IMR-90 (cell line): ENCODE measurements at regions not wholly inside any gene's neighbourhood (a gene's known extent, or its start where the extent isn't known, plus 50 kb on each side); places are given as distances from the start of the nearest gene placed in this dataset.

Source experiments
- ATAC-seq: fragments of 200-7000 bp; cut with Tn5 transposase; 2 replicates; pipeline ENCODE4 v1.9.1; 2020; ENCODE audit warnings: low read depth, mild to moderate bottlenecking, moderate library complexity
- BruUV-seq: library from RNA; stranded (reverse); fragments of 400-500 nt; replicated peaks from 2 replicates; lab custom pipeline; 2021; lab: Mats Ljungman, UMichigan
- CTCF ChIA-PET: fragments of 300-600 bp; formaldehyde crosslinking; extraction: SDS; loops from one replicate; lab custom pipeline; 2021; ENCODE audit warnings: antibody characterized with exemption; lab: Yijun Ruan, JAX
- POLR2A ChIA-PET: fragments of 300-600 bp; sonication (Branson Sonifier 250); formaldehyde crosslinking; loops from one replicate; lab custom pipeline; 2022; ENCODE audit warnings: antibody characterized with exemption; ENCODE audit not compliant: unreplicated experiment; lab: Charles Lee
- DNase-seq: peaks from one replicate; pipeline ENCODE4 v3.0.0; 2013
- H2AFZ ChIP-seq: replicated peaks from 2 replicates; pipeline ENCODE3; 2013; ENCODE audit warnings: low read length, mild to moderate bottlenecking; ENCODE audit not compliant: poor library complexity
- H2AK5ac ChIP-seq: 2 replicates; pipeline ENCODE4 v1.6.1; 2013; ENCODE audit warnings: low read depth, low read length, inconsistent platforms
- H2AK9ac ChIP-seq: replicated peaks from 2 replicates; pipeline ENCODE3; 2013; ENCODE audit warnings: mild to moderate bottlenecking, low read depth, low read length, moderate library complexity; ENCODE audit not compliant: poor library complexity
- H2BK120ac ChIP-seq: 2 replicates; pipeline ENCODE4 v1.6.1; 2013; ENCODE audit warnings: low read depth, low read length, inconsistent platforms
- H2BK15ac ChIP-seq: 3 replicates; pipeline ENCODE4 v1.6.1; 2013; ENCODE audit warnings: low read depth, low read length, inconsistent platforms
- H2BK20ac ChIP-seq: 2 replicates; pipeline ENCODE4 v1.6.1; 2013; ENCODE audit warnings: low read depth, mild to moderate bottlenecking, inconsistent platforms, low read length, moderate library complexity
- H2BK5ac ChIP-seq: 2 replicates; pipeline ENCODE4 v1.6.1; 2013; ENCODE audit warnings: mild to moderate bottlenecking, low read depth, low read length, inconsistent platforms; ENCODE audit not compliant: poor library complexity, severe bottlenecking
- H3K14ac ChIP-seq: replicated peaks from 2 replicates; pipeline ENCODE4 v1.6.1; 2013; ENCODE audit warnings: low read depth, low read length, inconsistent platforms
- H3K18ac ChIP-seq: 2 replicates; pipeline ENCODE4 v1.6.1; 2013; ENCODE audit warnings: low read depth, low read length, control low read depth
- H3K23ac ChIP-seq: 2 replicates; pipeline ENCODE4 v1.6.1; 2013; ENCODE audit warnings: low read depth, low read length, inconsistent platforms
- H3K27ac ChIP-seq: 2 replicates; pipeline ENCODE4 v1.5.1; 2013; ENCODE audit warnings: mild to moderate bottlenecking, control low read depth, low read length; ENCODE audit not compliant: insufficient read depth
- H3K27me3 ChIP-seq: 2 replicates; pipeline ENCODE4 v1.6.1; 2013; ENCODE audit warnings: low read length; ENCODE audit not compliant: control insufficient read depth, insufficient read depth
- H3K36me3 ChIP-seq: 2 replicates; pipeline ENCODE4 v1.6.1; 2013; ENCODE audit warnings: low read length, mixed read lengths; ENCODE audit not compliant: control insufficient read depth, insufficient read depth
- H3K4ac ChIP-seq: 2 replicates; pipeline ENCODE4 v1.6.1; 2013; ENCODE audit warnings: low read depth, low read length, inconsistent platforms
- H3K4me1 ChIP-seq: 2 replicates; pipeline ENCODE4 v1.6.1; 2013; ENCODE audit warnings: low read length, mixed read lengths; ENCODE audit not compliant: control insufficient read depth, insufficient read depth
- H3K4me2 ChIP-seq: 2 replicates; pipeline ENCODE4 v1.6.1; 2013; ENCODE audit warnings: low read depth, mild to moderate bottlenecking, control low read depth, low read length, moderate library complexity
- H3K4me3 ChIP-seq: 2 replicates; pipeline ENCODE4 v1.5.1; 2013; ENCODE audit warnings: low read depth, mild to moderate bottlenecking, control low read depth, low read length, moderate library complexity; ENCODE audit not compliant: insufficient read depth
- H3K56ac ChIP-seq: 2 replicates; pipeline ENCODE4 v1.6.1; 2013; ENCODE audit warnings: low read length, inconsistent platforms; ENCODE audit not compliant: insufficient read depth; ENCODE audit errors: extremely low read depth
- H3K79me1 ChIP-seq, 2 experiments: 2 replicates each; pipeline ENCODE4 v1.6.1; 2013; ENCODE audit warnings: low read length in 2 of 2, inconsistent platforms in 1 of 2, low read depth in 1 of 2
- H3K9ac ChIP-seq: 2 replicates; pipeline ENCODE4 v1.6.1; 2013; ENCODE audit warnings: low read depth, low read length, control low read depth
- H3K9me1 ChIP-seq: 2 replicates; pipeline ENCODE4 v1.6.1; 2013; ENCODE audit warnings: low read length, inconsistent platforms; ENCODE audit not compliant: insufficient read depth
- H3K9me3 ChIP-seq: 2 replicates; pipeline ENCODE4 v1.6.1; 2013; ENCODE audit warnings: low read length; ENCODE audit not compliant: control insufficient read depth, insufficient read depth
- H4K20me1 ChIP-seq: 2 replicates; pipeline ENCODE4 v1.6.1; 2013; ENCODE audit warnings: low read length, inconsistent platforms; ENCODE audit not compliant: insufficient read depth
- H4K5ac ChIP-seq: 2 replicates; pipeline ENCODE4 v1.6.1; 2013; ENCODE audit warnings: mild to moderate bottlenecking, low read depth, low read length, control low read depth
- H4K8ac ChIP-seq, 2 experiments: 2 replicates each; pipeline ENCODE4 v1.6.1; 2013; ENCODE audit warnings: low read depth in 2 of 2, low read length in 2 of 2, control low read depth in 1 of 2, inconsistent platforms in 1 of 2
- H4K91ac ChIP-seq: 2 replicates; pipeline ENCODE4 v1.6.1; 2013; ENCODE audit warnings: low read depth, low read length, inconsistent platforms; ENCODE audit not compliant: insufficient read depth
- BHLHE40 ChIP-seq: fragments of 150-350 bp; IDR thresholded peaks from 2 replicates; pipeline ENCODE4 v1.6.1; 2016; ENCODE audit warnings: mild to moderate bottlenecking, low read depth, low read length
- CEBPB ChIP-seq: IDR thresholded peaks from 2 replicates; pipeline ENCODE4 v1.6.1; 2012; ENCODE audit warnings: low read depth, low read length, improper control_type of control experiment
- CHD1 ChIP-seq: IDR thresholded peaks from 2 replicates; pipeline ENCODE4 v1.6.1; 2012; ENCODE audit warnings: low read depth, low read length, improper control_type of control experiment
- CTCF ChIP-seq: conservative IDR thresholded peaks from 2 replicates; pipeline ENCODE4 v1.5.1; 2012; ENCODE audit warnings: mild to moderate bottlenecking, low read depth, low read length, improper control_type of control experiment
- ELK1 ChIP-seq: fragments of 150-350 bp; IDR thresholded peaks from 2 replicates; pipeline ENCODE4 v1.6.1; 2016; ENCODE audit warnings: low read depth, mild to moderate bottlenecking, low read length, moderate library complexity, borderline replicate concordance
- FOS ChIP-seq: fragments of 150-350 bp; IDR thresholded peaks from 2 replicates; pipeline ENCODE4 v1.6.1; 2016; ENCODE audit warnings: low read depth, low read length
- MAFK ChIP-seq: IDR thresholded peaks from 2 replicates; pipeline ENCODE4 v1.6.1; 2012; ENCODE audit warnings: low read depth, low read length, improper control_type of control experiment
- MAZ ChIP-seq: IDR thresholded peaks from 2 replicates; pipeline ENCODE4 v1.6.1; 2012; ENCODE audit warnings: low read depth, mild to moderate bottlenecking, low read length, improper control_type of control experiment, moderate library complexity, borderline replicate concordance
- MXI1 ChIP-seq: IDR thresholded peaks from 2 replicates; pipeline ENCODE4 v1.6.1; 2012; ENCODE audit warnings: low read depth, mild to moderate bottlenecking, low read length, moderate library complexity, borderline replicate concordance
- NFE2L2 ChIP-seq: fragments of 150-350 bp; IDR thresholded peaks from 2 replicates; pipeline ENCODE4 v1.6.1; 2016; ENCODE audit warnings: low read depth, mild to moderate bottlenecking, low read length
- POLR2A ChIP-seq: IDR thresholded peaks from 2 replicates; pipeline ENCODE4 v1.6.1; 2012; ENCODE audit warnings: mild to moderate bottlenecking, low read depth, low read length
- RAD21 ChIP-seq: IDR thresholded peaks from 2 replicates; pipeline ENCODE4 v1.6.1; 2012; ENCODE audit warnings: low read length, improper control_type of control experiment
- RCOR1 ChIP-seq: IDR thresholded peaks from 2 replicates; pipeline ENCODE4 v1.6.1; 2012; ENCODE audit warnings: mild to moderate bottlenecking, low read length, improper control_type of control experiment; ENCODE audit not compliant: insufficient replicate concordance
- RFX5 ChIP-seq: IDR thresholded peaks from 2 replicates; pipeline ENCODE4 v1.8.0; 2012; ENCODE audit warnings: low read depth, mild to moderate bottlenecking, low read length, moderate library complexity
- SMC3 ChIP-seq: fragments of 150-350 bp; IDR thresholded peaks from 2 replicates; pipeline ENCODE4 v1.6.1; 2016; ENCODE audit warnings: low read depth, mild to moderate bottlenecking, antibody characterized with exemption, low read length, moderate library complexity
- USF2 ChIP-seq: fragments of 150-350 bp; IDR thresholded peaks from 2 replicates; pipeline ENCODE4 v1.6.1; 2017; ENCODE audit warnings: mild to moderate bottlenecking, antibody characterized with exemption, low read length, low read depth
- WGBS, 2 experiments: methylation state at CpG; one replicate each; pipeline versions ENCODE4 v1.1.5 to v1.1.7; 2013; ENCODE audit warnings: missing lambda C conversion rate in 2 of 2; ENCODE audit not compliant: insufficient read length in 1 of 2; ENCODE audit errors: extremely low coverage in 2 of 2; 5-methylcytosine and 5-hydroxymethylcytosine counted together
- dilution Hi-C: fragments of 300-500 bp; cut with HindIII; formaldehyde crosslinking; loops from one replicate; pipeline ENCODE4 v1.14.3; 2018; ENCODE audit warnings: low sequenced_read_pairs; ENCODE audit not compliant: unreplicated experiment
- in situ Hi-C: fragments of 300-500 bp; cut with MboI; formaldehyde crosslinking; loops from 3 replicates; pipeline ENCODE4 v1.14.3; 2019; ENCODE audit warnings: low sequenced_read_pairs, inconsistent platforms, mixed read lengths
- intact Hi-C: fragments of 100-400 bp; cut with micrococcal nuclease; formaldehyde crosslinking; loops from 2 replicates; pipeline ENCODE4 v1.10.0; 2022

- intact Hi-C loops (no loop called here), in situ Hi-C loops (no loop called here), dilution Hi-C loops (no loop called here)
- DNase-seq, result no peak
- no peak overlapping the region for H4K91ac ChIP-seq
- no peak overlapping the region for H3K4me2 ChIP-seq
- no peak overlapping the region for H3K9ac ChIP-seq
- no peak overlapping the region for H3K4ac ChIP-seq
- no peaks in the 10 kb centered on the region for H3K36me3 ChIP-seq
- BruUV-seq, result no TSS peak
- no peaks in the 10 kb centered on the region for H3K79me1 ChIP-seq
- no peaks in the 10 kb centered on the region for H3K9me1 ChIP-seq
- no peaks in the 10 kb centered on the region for H3K4me1 ChIP-seq
- no peak overlapping the region for H3K4me3 ChIP-seq
- no peak for ATAC-seq
- H3K56ac ChIP-seq, result no peak overlapping the region
- no peak overlapping the region for H3K23ac ChIP-seq
- H2BK15ac ChIP-seq, result no peak overlapping the region
- H3K27me3 ChIP-seq, result no peaks in the 10 kb centered on the region
- H3K14ac ChIP-seq, result no peak overlapping the region
- H2BK20ac ChIP-seq, result no peak overlapping the region
- no peak overlapping the region for H2AFZ ChIP-seq
- no peak overlapping the region for H2AK5ac ChIP-seq
- no peaks in the 10 kb centered on the region for H4K20me1 ChIP-seq
- POLR2A ChIA-PET, result no interaction called here
- no peak overlapping the region for H3K27ac ChIP-seq
- H2BK5ac ChIP-seq, result no peak overlapping the region
- no peak overlapping the region for H3K18ac ChIP-seq
- no peaks in the 10 kb centered on the region for H3K9me3 ChIP-seq
- no peak overlapping the region for H4K8ac ChIP-seq
- CTCF ChIA-PET, result no interaction called here
- no peak overlapping the region for H2AK9ac ChIP-seq
- no peak for TF ChIP-seq RCOR1
- TF ChIP-seq ELK1, result no peak
- no peak for TF ChIP-seq MAZ
- no peak for TF ChIP-seq RAD21
- TF ChIP-seq FOS, result no peak
- TF ChIP-seq CTCF, result no peak
- no peak for TF ChIP-seq CEBPB
- TF ChIP-seq MXI1, result no peak
- no peak for TF ChIP-seq BHLHE40
- TF ChIP-seq CHD1, result no peak
- TF ChIP-seq POLR2A, result no peak
- TF ChIP-seq NFE2L2, result no peak
- no peak for TF ChIP-seq SMC3
- no peak for TF ChIP-seq RFX5
- TF ChIP-seq USF2, result no peak
- TF ChIP-seq MAFK, result no peak
- no peak overlapping the region for H4K5ac ChIP-seq
- no CpG with 5 or more reads among the region's 4 CpGs for WGBS, 2 experiments
- no peak overlapping the region for H2BK120ac ChIP-seq
These were observed 155.8 kb upstream of the GRAMD2B start for GRCh38 chr5:126267438-126267837.
